ENCODE measurements at regions not wholly inside any gene's neighbourhood (a gene's known extent, or its start where the extent isn't known, plus 50 kb on each side); places are given as distances from the start of the nearest gene placed in this dataset.

DNA sequence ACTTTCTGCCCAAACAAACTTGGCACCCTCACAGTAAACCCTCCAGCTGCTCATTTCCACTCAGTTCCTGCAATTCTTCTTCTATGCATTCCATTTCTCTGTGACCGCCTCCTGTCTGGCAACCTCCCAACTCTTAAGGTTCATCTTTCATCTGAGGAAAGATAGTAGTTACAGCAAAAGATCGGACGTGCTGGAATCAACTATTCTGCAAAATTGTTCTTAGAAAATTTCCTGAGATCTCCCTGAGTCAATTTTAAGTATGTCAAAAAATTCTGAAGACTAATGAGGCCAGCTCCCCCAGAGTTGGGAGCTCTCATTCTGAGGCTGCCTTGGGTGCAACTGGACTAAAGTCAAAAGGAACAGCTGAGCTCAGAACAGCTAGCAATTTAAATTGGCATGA is 1026.0 kb downstream of the ADGRL3 start:
- DNase-seq, result no peak
- POLR2A ChIA-PET, result no interaction called here
- Histone ChIP-seq H4K20me1 (ENCODE audit: insufficient read depth) (no peaks in the 10 kb centered on the region), H3K79me2 (ENCODE audit: insufficient read depth) (no peaks in the 10 kb centered on the region), H3K36me3 (replicated peaks in 1 of 2; ENCODE audit: control insufficient read depth in 1 of 2, insufficient read depth in 2 of 2, low read length in 1 of 2) (no peaks in the 10 kb centered on the region), H3F3A (replicated peaks; ENCODE audit: insufficient read depth) (no peaks in the 10 kb centered on the region), H3K4me3 (ENCODE audit: low read depth in 2 of 2, low read length in 1 of 2) (no peak overlapping the region), H2AFZ (ENCODE audit: low read depth) (no peak overlapping the region; the same call in 1 of the 2 replicates), H3K4me1 (ENCODE audit: control insufficient read depth in 1 of 2, insufficient read depth in 2 of 2, low read depth in 1 of 2, low read length in 1 of 2) (no peaks in the 10 kb centered on the region), H3K9ac (no peak overlapping the region), H3K9me3 (no peaks in the 10 kb centered on the region), H3K27me3 (ENCODE audit: insufficient read depth) (no peaks in the 10 kb centered on the region), H3K27ac (ENCODE audit: low read depth in 2 of 2, low read length in 1 of 2) (no peak overlapping the region), H3K4me2 (no peak overlapping the region), H3K9me2 (no peaks in the 10 kb centered on the region)
- CTCF ChIA-PET, result no interaction called here
- WGBS (ENCODE audit: low lambda C conversion rate), result 46% methylated on average over 3 of the region's 3 CpGs
- TF ChIP-seq, protein P1, sequence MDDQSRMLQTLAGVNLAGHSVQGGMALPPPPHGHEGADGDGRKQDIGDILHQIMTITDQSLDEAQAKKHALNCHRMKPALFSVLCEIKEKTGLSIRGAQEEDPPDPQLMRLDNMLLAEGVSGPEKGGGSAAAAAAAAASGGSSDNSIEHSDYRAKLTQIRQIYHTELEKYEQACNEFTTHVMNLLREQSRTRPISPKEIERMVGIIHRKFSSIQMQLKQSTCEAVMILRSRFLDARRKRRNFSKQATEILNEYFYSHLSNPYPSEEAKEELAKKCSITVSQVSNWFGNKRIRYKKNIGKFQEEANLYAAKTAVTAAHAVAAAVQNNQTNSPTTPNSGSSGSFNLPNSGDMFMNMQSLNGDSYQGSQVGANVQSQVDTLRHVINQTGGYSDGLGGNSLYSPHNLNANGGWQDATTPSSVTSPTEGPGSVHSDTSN (IDR thresholded peaks at IDR 0.05), result peak; percentile 39; the same call in 1 of the 2 replicates
- TF ChIP-seq MXI1 (IDR thresholded peaks at IDR 0.05; ENCODE audit: low read depth, low read length), result no peak

DNA sequence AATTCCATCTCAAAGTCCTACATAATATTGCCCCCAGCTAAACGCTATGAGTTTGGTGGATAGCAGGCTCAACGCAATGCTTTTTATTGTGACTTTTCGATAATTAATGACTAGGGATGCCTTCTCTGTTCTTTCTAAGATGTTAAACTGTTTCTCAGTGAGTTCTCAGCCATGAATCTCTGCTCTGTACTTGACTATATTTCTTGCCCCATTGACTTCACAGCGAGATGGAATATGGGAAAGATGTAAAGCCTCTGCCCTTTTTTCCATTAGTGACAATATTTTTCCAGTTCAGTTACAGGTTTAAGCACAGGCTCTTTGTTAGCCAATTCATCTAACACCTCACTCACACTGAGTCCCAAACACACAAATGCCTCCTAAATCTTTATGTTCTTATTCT is 1022.0 kb downstream of the ADGRL3 start:
- no peak for DNase-seq
- Histone ChIP-seq H3K4me1 (ENCODE audit: control insufficient read depth in 1 of 2, insufficient read depth in 2 of 2, low read depth in 1 of 2, low read length in 1 of 2) (no peaks in the 10 kb centered on the region), H3K79me2 (ENCODE audit: insufficient read depth) (no peaks in the 10 kb centered on the region), H3K36me3 (replicated peaks in 1 of 2; ENCODE audit: control insufficient read depth in 1 of 2, insufficient read depth in 2 of 2, low read length in 1 of 2) (no peaks in the 10 kb centered on the region), H3K9ac (no peak overlapping the region), H2AFZ (ENCODE audit: low read depth) (no peak overlapping the region), H3K27me3 (ENCODE audit: insufficient read depth) (no peaks in the 10 kb centered on the region), H3K9me3 (no peaks in the 10 kb centered on the region), H3F3A (replicated peaks; ENCODE audit: insufficient read depth) (no peaks in the 10 kb centered on the region), H3K4me2 (no peak overlapping the region), H3K27ac (ENCODE audit: low read depth in 2 of 2, low read length in 1 of 2) (no peak overlapping the region), H3K9me2 (no peaks in the 10 kb centered on the region), H3K4me3 (ENCODE audit: low read depth in 2 of 2, low read length in 1 of 2) (no peak overlapping the region), H4K20me1 (ENCODE audit: insufficient read depth) (no peaks in the 10 kb centered on the region)
- WGBS (ENCODE audit: low lambda C conversion rate), result 61% methylated on average over 4 of the region's 4 CpGs
- POLR2A ChIA-PET, result no interaction called here
- TF ChIP-seq MXI1 (IDR thresholded peaks at IDR 0.05; ENCODE audit: low read depth, low read length) (no peak), EZH2phosphoT487 (IDR thresholded peaks at IDR 0.05; ENCODE audit: borderline replicate concordance, low read depth) (no peak), YY1 (IDR thresholded peaks at IDR 0.05; ENCODE audit: low read depth) (no peak), POLR2AphosphoS5 (IDR thresholded peaks at IDR 0.05; ENCODE audit: low read depth, low read length) (no peak), GATA2 (CRISPR knock-in tag; IDR thresholded peaks at IDR 0.05) (no peak), REST (IDR thresholded peaks at IDR 0.05; ENCODE audit: low read depth, low read length) (no peak), SIN3A (IDR thresholded peaks at IDR 0.05; ENCODE audit: borderline replicate concordance, low read depth, low read length) (no peak), FOSL2 (IDR thresholded peaks at IDR 0.05; ENCODE audit: borderline replicate concordance, low read depth) (no peak), NRF1 (IDR thresholded peaks at IDR 0.05; ENCODE audit: low read depth, low read length) (no peak)
- CTCF ChIA-PET, result no interaction called here
